ENCODE measurements at regions not wholly inside any gene's neighbourhood (a gene's known extent, or its start where the extent isn't known, plus 50 kb on each side); places are given as distances from the start of the nearest gene placed in this dataset.
"Not testable (repeated sequence)": the region's sequence is repeated elsewhere in the genome, so short reads cannot be mapped to it uniquely, and the experiment has no call there.

DNA sequence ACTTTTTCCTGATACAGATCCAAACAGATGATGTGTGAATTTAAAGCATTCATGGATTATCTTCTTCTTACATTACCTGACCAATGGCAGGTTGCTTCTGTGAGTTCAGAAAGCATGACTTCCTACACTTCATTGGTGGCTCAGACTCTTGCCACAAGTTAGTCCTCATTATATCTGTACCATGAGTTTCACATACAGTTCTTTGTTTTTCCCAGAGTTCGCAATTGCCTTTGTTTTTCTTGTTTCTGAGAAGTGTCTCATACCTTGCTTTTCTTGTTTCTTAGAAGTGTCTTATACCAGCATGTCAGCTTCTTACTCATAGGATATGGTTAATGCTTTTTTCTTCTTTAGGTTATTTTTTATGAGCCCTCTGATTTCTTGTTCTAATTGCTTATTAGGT lies 133.8 kb upstream of the TLE3 start:
- Histone ChIP-seq H3K9me3 (ENCODE audit: severe bottlenecking) (peaks cover 6% of the 10 kb centered on the region), H3K27me3 (ENCODE audit: insufficient read depth, poor library complexity, severe bottlenecking) (no peaks in the 10 kb centered on the region), H3K4me3 (ENCODE audit: severe bottlenecking) (no peak overlapping the region), H3K36me3 (ENCODE audit: low read depth) (no peaks in the 10 kb centered on the region), H3K27ac (ENCODE audit: poor library complexity, severe bottlenecking) (no peak overlapping the region), H3K4me1 (ENCODE audit: insufficient read depth, poor library complexity, severe bottlenecking) (peaks cover 8% of the 10 kb centered on the region)
- TF ChIP-seq, protein P1, sequence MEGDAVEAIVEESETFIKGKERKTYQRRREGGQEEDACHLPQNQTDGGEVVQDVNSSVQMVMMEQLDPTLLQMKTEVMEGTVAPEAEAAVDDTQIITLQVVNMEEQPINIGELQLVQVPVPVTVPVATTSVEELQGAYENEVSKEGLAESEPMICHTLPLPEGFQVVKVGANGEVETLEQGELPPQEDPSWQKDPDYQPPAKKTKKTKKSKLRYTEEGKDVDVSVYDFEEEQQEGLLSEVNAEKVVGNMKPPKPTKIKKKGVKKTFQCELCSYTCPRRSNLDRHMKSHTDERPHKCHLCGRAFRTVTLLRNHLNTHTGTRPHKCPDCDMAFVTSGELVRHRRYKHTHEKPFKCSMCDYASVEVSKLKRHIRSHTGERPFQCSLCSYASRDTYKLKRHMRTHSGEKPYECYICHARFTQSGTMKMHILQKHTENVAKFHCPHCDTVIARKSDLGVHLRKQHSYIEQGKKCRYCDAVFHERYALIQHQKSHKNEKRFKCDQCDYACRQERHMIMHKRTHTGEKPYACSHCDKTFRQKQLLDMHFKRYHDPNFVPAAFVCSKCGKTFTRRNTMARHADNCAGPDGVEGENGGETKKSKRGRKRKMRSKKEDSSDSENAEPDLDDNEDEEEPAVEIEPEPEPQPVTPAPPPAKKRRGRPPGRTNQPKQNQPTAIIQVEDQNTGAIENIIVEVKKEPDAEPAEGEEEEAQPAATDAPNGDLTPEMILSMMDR (IDR thresholded peaks at IDR 0.05; ENCODE audit: poor library complexity, severe bottlenecking), result no peak
- DNase-seq (ENCODE audit: low spot score), result no peak
- no peak for ATAC-seq (ENCODE audit: low read depth)

DNA sequence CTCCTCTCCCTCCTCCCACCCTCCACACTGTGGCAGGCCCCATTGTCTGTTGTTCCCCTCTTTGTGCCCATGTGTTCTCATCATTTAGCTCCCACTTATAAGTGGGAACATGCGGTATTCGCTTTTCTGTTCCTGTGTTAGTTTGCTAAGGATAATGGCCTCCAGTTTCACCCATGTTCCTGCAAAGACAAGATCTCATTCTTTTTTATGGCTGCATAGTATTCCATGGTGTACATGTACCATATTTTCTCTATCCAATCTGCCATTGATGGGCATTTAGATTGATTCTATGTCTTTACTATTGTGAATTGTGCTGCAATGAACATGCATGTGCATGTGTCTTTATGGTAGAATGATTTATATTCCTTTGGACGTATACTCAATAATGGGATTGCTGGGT lies 130.2 kb upstream of the TLE3 start:
- H3K4me3 ChIP-seq (ENCODE audit: severe bottlenecking); H3K27me3 ChIP-seq (ENCODE audit: insufficient read depth, poor library complexity, severe bottlenecking); DNase-seq (ENCODE audit: low spot score); H3K9me3 ChIP-seq (ENCODE audit: severe bottlenecking); H3K4me1 ChIP-seq (ENCODE audit: insufficient read depth, poor library complexity, severe bottlenecking); H3K27ac ChIP-seq (ENCODE audit: poor library complexity, severe bottlenecking); H3K36me3 ChIP-seq (ENCODE audit: low read depth); ATAC-seq (ENCODE audit: low read depth): not testable (repeated sequence)

DNA sequence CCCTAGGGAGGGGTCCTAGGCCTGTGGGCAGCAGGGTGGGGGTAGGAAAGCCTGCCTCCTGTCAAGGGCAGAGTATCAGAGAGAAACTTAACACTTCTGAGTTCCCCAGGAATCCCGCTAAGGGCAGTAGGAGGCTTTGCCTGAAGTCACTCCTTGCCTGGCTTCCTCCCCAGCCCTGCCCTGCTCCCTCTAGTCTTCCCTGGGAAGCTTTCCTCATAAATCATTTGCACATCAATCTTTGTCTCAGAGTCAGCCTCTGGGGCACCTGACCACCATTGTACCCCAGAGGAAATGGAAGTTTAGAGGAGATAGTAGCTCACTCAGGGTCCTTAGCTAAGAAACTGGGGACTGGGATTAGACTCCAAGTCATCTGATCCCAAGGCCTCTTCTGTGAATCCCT lies 129.4 kb upstream of the TLE3 start:
- ATAC-seq (ENCODE audit: low read depth) (no peak), DNase-seq (ENCODE audit: low spot score) (no peak)
- Histone ChIP-seq H3K27ac (ENCODE audit: poor library complexity, severe bottlenecking) (no peak overlapping the region), H3K36me3 (ENCODE audit: low read depth) (no peaks in the 10 kb centered on the region), H3K9me3 (ENCODE audit: severe bottlenecking) (peaks cover 6% of the 10 kb centered on the region), H3K4me3 (ENCODE audit: severe bottlenecking) (no peak overlapping the region), H3K27me3 (ENCODE audit: insufficient read depth, poor library complexity, severe bottlenecking) (no peaks in the 10 kb centered on the region), H3K4me1 (ENCODE audit: insufficient read depth, poor library complexity, severe bottlenecking) (no peaks in the 10 kb centered on the region)
- TF ChIP-seq, protein P1 (IDR thresholded peaks at IDR 0.05; ENCODE audit: poor library complexity, severe bottlenecking), result no peak

DNA sequence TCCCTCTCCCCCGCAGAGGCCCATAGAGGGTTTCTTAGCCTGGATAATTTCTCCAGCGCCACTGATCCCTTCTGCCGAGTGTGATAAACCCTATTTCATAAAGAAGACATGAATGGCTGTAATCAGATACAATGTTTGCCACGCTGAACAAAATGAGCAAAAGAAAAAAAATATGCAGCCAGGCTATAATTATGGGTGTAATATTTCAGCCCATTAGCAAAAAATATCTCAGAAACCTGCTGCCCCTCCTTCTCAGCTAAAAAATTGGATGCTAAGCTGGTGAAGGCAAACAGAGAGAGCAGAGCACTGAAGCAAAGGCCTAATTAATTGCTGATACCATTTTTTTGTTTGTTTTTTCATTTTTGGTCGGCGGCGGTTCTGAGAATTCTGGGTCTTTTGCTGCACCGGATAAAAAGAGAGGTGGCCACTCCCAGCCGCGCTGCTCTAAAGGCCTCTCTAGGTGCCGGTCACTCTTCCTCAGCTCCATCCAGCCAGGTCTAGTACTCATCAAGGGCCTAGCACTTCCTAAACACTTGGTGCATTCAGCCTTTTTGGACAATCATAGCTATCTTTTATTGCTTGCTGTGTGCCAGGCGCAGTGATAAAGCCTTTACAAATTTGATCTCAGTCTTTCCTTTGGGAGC lies 128.7 kb upstream of the TLE3 start:
- ATAC-seq (ENCODE audit: low read depth), result no peak
- Histone ChIP-seq H3K27me3 (ENCODE audit: insufficient read depth, poor library complexity, severe bottlenecking) (no peaks in the 10 kb centered on the region), H3K27ac (ENCODE audit: poor library complexity, severe bottlenecking) (no peak overlapping the region), H3K4me3 (ENCODE audit: severe bottlenecking) (no peak overlapping the region), H3K4me1 (ENCODE audit: insufficient read depth, poor library complexity, severe bottlenecking) (no peaks in the 10 kb centered on the region), H3K36me3 (ENCODE audit: low read depth) (no peaks in the 10 kb centered on the region), H3K9me3 (ENCODE audit: severe bottlenecking) (peaks cover 6% of the 10 kb centered on the region)
- TF ChIP-seq, protein P1 (IDR thresholded peaks at IDR 0.05; ENCODE audit: poor library complexity, severe bottlenecking), result no peak
- DNase-seq (ENCODE audit: low spot score), result no peak

DNA sequence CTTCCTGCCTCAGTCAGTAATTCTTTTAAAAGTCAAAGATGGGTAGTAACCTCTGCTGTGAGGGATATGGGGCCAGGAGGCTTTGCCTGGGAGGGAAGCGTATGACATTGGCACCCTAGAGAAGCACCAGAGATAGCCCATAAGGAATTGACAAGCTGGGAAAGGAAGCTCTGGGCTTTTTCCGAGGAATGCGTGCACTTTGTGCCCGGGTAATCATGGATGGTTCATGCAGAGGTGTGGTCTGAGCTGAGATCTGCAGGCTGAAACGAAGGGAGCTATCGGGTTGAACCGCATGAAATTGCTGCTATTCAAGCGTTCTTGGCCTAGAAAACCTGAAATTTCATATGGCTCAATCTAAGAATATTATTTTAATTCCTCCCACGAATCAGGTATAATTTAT lies 127.7 kb upstream of the TLE3 start:
- H3K36me3 ChIP-seq (ENCODE audit: low read depth), result no peaks in the 10 kb centered on the region
- H3K4me3 ChIP-seq (ENCODE audit: severe bottlenecking), result no peak overlapping the region
- no peak for ATAC-seq (ENCODE audit: low read depth)
- no peaks in the 10 kb centered on the region for H3K27me3 ChIP-seq (ENCODE audit: insufficient read depth, poor library complexity, severe bottlenecking)
- H3K9me3 ChIP-seq (ENCODE audit: severe bottlenecking), result no peaks in the 10 kb centered on the region
- TF ChIP-seq, protein P1 (IDR thresholded peaks at IDR 0.05; ENCODE audit: poor library complexity, severe bottlenecking), result no peak
- no peaks in the 10 kb centered on the region for H3K4me1 ChIP-seq (ENCODE audit: insufficient read depth, poor library complexity, severe bottlenecking)
- no peak for DNase-seq (ENCODE audit: low spot score)
- no peak overlapping the region for H3K27ac ChIP-seq (ENCODE audit: poor library complexity, severe bottlenecking)
